Eye (tissue), 1 donor: ENCODE measurements at regions not wholly inside any gene's neighbourhood (a gene's known extent, or its start where the extent isn't known, plus 50 kb on each side); places are given as distances from the start of the nearest gene placed in this dataset.
"Not testable (repeated sequence)": the region's sequence is repeated elsewhere in the genome, so short reads cannot be mapped to it uniquely, and the experiment has no call there.

Experiments used
- DNase-seq: peaks from one replicate; pipeline ENCODE4 v3.0.0-alpha.2; 2015

- DNase-seq: not testable (repeated sequence)
These were observed 125.1 kb downstream of the USP22 start for GRCh38 chr17:20917610-20918306.

GRCh38 chr17:20920095-20920814 lies 122.6 kb downstream of the USP22 start:
- DNase-seq: no peak

GRCh38 chr17:20920815-20921199 lies 122.0 kb downstream of the USP22 start:
- no peak for DNase-seq

- no peak for DNase-seq
These were observed 120.6 kb downstream of the USP22 start for GRCh38 chr17:20922128-20922670.

GRCh38 chr17:20924306-20924705 lies 118.5 kb downstream of the USP22 start:
- DNase-seq: no peak

GRCh38 chr17:20925091-20925490 lies 117.7 kb downstream of the USP22 start:
- no peak for DNase-seq

GRCh38 chr17:20925954-20926353 lies 116.9 kb downstream of the USP22 start:
- no peak for DNase-seq

GRCh38 chr17:20926532-20926931 lies 116.3 kb downstream of the USP22 start:
- no peak for DNase-seq

GRCh38 chr17:20927308-20927977 lies 115.4 kb downstream of the USP22 start:
- DNase-seq: no peak

GRCh38 chr17:20929334-20929733 lies 113.5 kb downstream of the USP22 start:
- no peak for DNase-seq

GRCh38 chr17:20930081-20930760 lies 112.6 kb downstream of the USP22 start:
- DNase-seq: no peak

- DNase-seq: not testable (repeated sequence)
These were observed 109.8 kb downstream of the USP22 start for GRCh38 chr17:20933040-20933439.

GRCh38 chr17:20934288-20934687 lies 108.5 kb downstream of the USP22 start:
- no peak for DNase-seq

GRCh38 chr17:20935740-20936139 lies 107.1 kb downstream of the USP22 start:
- DNase-seq: no peak

GRCh38 chr17:20938244-20938643 lies 104.6 kb downstream of the USP22 start:
- no peak for DNase-seq

GRCh38 chr17:20938988-20939615 lies 103.7 kb downstream of the USP22 start:
- no peak for DNase-seq

- DNase-seq: no peak
These were observed 100.9 kb downstream of the USP22 start for GRCh38 chr17:20941872-20942271.

- DNase-seq: no peak
These were observed 98.6 kb downstream of the USP22 start for GRCh38 chr17:20944014-20944865.

- DNase-seq: not testable (repeated sequence)
These were observed 95.1 kb downstream of the USP22 start for GRCh38 chr17:20947708-20948107.

- DNase-seq: no peak
These were observed 93.6 kb downstream of the USP22 start for GRCh38 chr17:20948984-20949777.
